ENCODE measurements at regions not wholly inside any gene's neighbourhood (a gene's known extent, or its start where the extent isn't known, plus 50 kb on each side); places are given as distances from the start of the nearest gene placed in this dataset.

GRCh38 chr5:116842514-116842961 is 267.9 kb upstream of the SEMA6A start:
- TF ChIP-seq, protein P1, sequence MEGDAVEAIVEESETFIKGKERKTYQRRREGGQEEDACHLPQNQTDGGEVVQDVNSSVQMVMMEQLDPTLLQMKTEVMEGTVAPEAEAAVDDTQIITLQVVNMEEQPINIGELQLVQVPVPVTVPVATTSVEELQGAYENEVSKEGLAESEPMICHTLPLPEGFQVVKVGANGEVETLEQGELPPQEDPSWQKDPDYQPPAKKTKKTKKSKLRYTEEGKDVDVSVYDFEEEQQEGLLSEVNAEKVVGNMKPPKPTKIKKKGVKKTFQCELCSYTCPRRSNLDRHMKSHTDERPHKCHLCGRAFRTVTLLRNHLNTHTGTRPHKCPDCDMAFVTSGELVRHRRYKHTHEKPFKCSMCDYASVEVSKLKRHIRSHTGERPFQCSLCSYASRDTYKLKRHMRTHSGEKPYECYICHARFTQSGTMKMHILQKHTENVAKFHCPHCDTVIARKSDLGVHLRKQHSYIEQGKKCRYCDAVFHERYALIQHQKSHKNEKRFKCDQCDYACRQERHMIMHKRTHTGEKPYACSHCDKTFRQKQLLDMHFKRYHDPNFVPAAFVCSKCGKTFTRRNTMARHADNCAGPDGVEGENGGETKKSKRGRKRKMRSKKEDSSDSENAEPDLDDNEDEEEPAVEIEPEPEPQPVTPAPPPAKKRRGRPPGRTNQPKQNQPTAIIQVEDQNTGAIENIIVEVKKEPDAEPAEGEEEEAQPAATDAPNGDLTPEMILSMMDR (IDR thresholded peaks at IDR 0.05): no peak
- no peak for TF ChIP-seq POLR2A (IDR thresholded peaks at IDR 0.05)
- TF ChIP-seq EP300 (IDR thresholded peaks at IDR 0.05): no peak
